IMR-90 (cell line): ENCODE measurements at regions not wholly inside any gene's neighbourhood (a gene's known extent, or its start where the extent isn't known, plus 50 kb on each side); places are given as distances from the start of the nearest gene placed in this dataset.

Experiments
- ATAC-seq: fragments of 200-7000 bp; cut with Tn5 transposase; 2 replicates; pipeline ENCODE4 v1.9.1; 2020; ENCODE audit warnings: low read depth, mild to moderate bottlenecking, moderate library complexity
- BruUV-seq: library from RNA; stranded (reverse); fragments of 400-500 nt; replicated peaks from 2 replicates; lab custom pipeline; 2021; lab: Mats Ljungman, UMichigan
- CTCF ChIA-PET: fragments of 300-600 bp; formaldehyde crosslinking; extraction: SDS; loops from one replicate; lab custom pipeline; 2021; ENCODE audit warnings: antibody characterized with exemption; lab: Yijun Ruan, JAX
- POLR2A ChIA-PET: fragments of 300-600 bp; sonication (Branson Sonifier 250); formaldehyde crosslinking; loops from one replicate; lab custom pipeline; 2022; ENCODE audit warnings: antibody characterized with exemption; ENCODE audit not compliant: unreplicated experiment; lab: Charles Lee
- DNase-seq: peaks from one replicate; pipeline ENCODE4 v3.0.0; 2013
- H2AFZ ChIP-seq: replicated peaks from 2 replicates; pipeline ENCODE3; 2013; ENCODE audit warnings: low read length, mild to moderate bottlenecking; ENCODE audit not compliant: poor library complexity
- H2AK5ac ChIP-seq: 2 replicates; pipeline ENCODE4 v1.6.1; 2013; ENCODE audit warnings: low read depth, low read length, inconsistent platforms
- H2AK9ac ChIP-seq: replicated peaks from 2 replicates; pipeline ENCODE3; 2013; ENCODE audit warnings: mild to moderate bottlenecking, low read depth, low read length, moderate library complexity; ENCODE audit not compliant: poor library complexity
- H2BK120ac ChIP-seq: 2 replicates; pipeline ENCODE4 v1.6.1; 2013; ENCODE audit warnings: low read depth, low read length, inconsistent platforms
- H2BK15ac ChIP-seq: 3 replicates; pipeline ENCODE4 v1.6.1; 2013; ENCODE audit warnings: low read depth, low read length, inconsistent platforms
- H2BK20ac ChIP-seq: 2 replicates; pipeline ENCODE4 v1.6.1; 2013; ENCODE audit warnings: low read depth, mild to moderate bottlenecking, inconsistent platforms, low read length, moderate library complexity
- H2BK5ac ChIP-seq: 2 replicates; pipeline ENCODE4 v1.6.1; 2013; ENCODE audit warnings: mild to moderate bottlenecking, low read depth, low read length, inconsistent platforms; ENCODE audit not compliant: poor library complexity, severe bottlenecking
- H3K14ac ChIP-seq: replicated peaks from 2 replicates; pipeline ENCODE4 v1.6.1; 2013; ENCODE audit warnings: low read depth, low read length, inconsistent platforms
- H3K18ac ChIP-seq: 2 replicates; pipeline ENCODE4 v1.6.1; 2013; ENCODE audit warnings: low read depth, low read length, control low read depth
- H3K23ac ChIP-seq: 2 replicates; pipeline ENCODE4 v1.6.1; 2013; ENCODE audit warnings: low read depth, low read length, inconsistent platforms
- H3K27ac ChIP-seq: 2 replicates; pipeline ENCODE4 v1.5.1; 2013; ENCODE audit warnings: mild to moderate bottlenecking, control low read depth, low read length; ENCODE audit not compliant: insufficient read depth
- H3K27me3 ChIP-seq: 2 replicates; pipeline ENCODE4 v1.6.1; 2013; ENCODE audit warnings: low read length; ENCODE audit not compliant: control insufficient read depth, insufficient read depth
- H3K36me3 ChIP-seq: 2 replicates; pipeline ENCODE4 v1.6.1; 2013; ENCODE audit warnings: low read length, mixed read lengths; ENCODE audit not compliant: control insufficient read depth, insufficient read depth
- H3K4ac ChIP-seq: 2 replicates; pipeline ENCODE4 v1.6.1; 2013; ENCODE audit warnings: low read depth, low read length, inconsistent platforms
- H3K4me1 ChIP-seq: 2 replicates; pipeline ENCODE4 v1.6.1; 2013; ENCODE audit warnings: low read length, mixed read lengths; ENCODE audit not compliant: control insufficient read depth, insufficient read depth
- H3K4me2 ChIP-seq: 2 replicates; pipeline ENCODE4 v1.6.1; 2013; ENCODE audit warnings: low read depth, mild to moderate bottlenecking, control low read depth, low read length, moderate library complexity
- H3K4me3 ChIP-seq: 2 replicates; pipeline ENCODE4 v1.5.1; 2013; ENCODE audit warnings: low read depth, mild to moderate bottlenecking, control low read depth, low read length, moderate library complexity; ENCODE audit not compliant: insufficient read depth
- H3K56ac ChIP-seq: 2 replicates; pipeline ENCODE4 v1.6.1; 2013; ENCODE audit warnings: low read length, inconsistent platforms; ENCODE audit not compliant: insufficient read depth; ENCODE audit errors: extremely low read depth
- H3K79me1 ChIP-seq, 2 experiments: 2 replicates each; pipeline ENCODE4 v1.6.1; 2013; ENCODE audit warnings: low read length in 2 of 2, inconsistent platforms in 1 of 2, low read depth in 1 of 2
- H3K9ac ChIP-seq: 2 replicates; pipeline ENCODE4 v1.6.1; 2013; ENCODE audit warnings: low read depth, low read length, control low read depth
- H3K9me1 ChIP-seq: 2 replicates; pipeline ENCODE4 v1.6.1; 2013; ENCODE audit warnings: low read length, inconsistent platforms; ENCODE audit not compliant: insufficient read depth
- H3K9me3 ChIP-seq: 2 replicates; pipeline ENCODE4 v1.6.1; 2013; ENCODE audit warnings: low read length; ENCODE audit not compliant: control insufficient read depth, insufficient read depth
- H4K20me1 ChIP-seq: 2 replicates; pipeline ENCODE4 v1.6.1; 2013; ENCODE audit warnings: low read length, inconsistent platforms; ENCODE audit not compliant: insufficient read depth
- H4K5ac ChIP-seq: 2 replicates; pipeline ENCODE4 v1.6.1; 2013; ENCODE audit warnings: mild to moderate bottlenecking, low read depth, low read length, control low read depth
- H4K8ac ChIP-seq, 2 experiments: 2 replicates each; pipeline ENCODE4 v1.6.1; 2013; ENCODE audit warnings: low read depth in 2 of 2, low read length in 2 of 2, control low read depth in 1 of 2, inconsistent platforms in 1 of 2
- H4K91ac ChIP-seq: 2 replicates; pipeline ENCODE4 v1.6.1; 2013; ENCODE audit warnings: low read depth, low read length, inconsistent platforms; ENCODE audit not compliant: insufficient read depth
- BHLHE40 ChIP-seq: fragments of 150-350 bp; IDR thresholded peaks from 2 replicates; pipeline ENCODE4 v1.6.1; 2016; ENCODE audit warnings: mild to moderate bottlenecking, low read depth, low read length
- CEBPB ChIP-seq: IDR thresholded peaks from 2 replicates; pipeline ENCODE4 v1.6.1; 2012; ENCODE audit warnings: low read depth, low read length, improper control_type of control experiment
- CHD1 ChIP-seq: IDR thresholded peaks from 2 replicates; pipeline ENCODE4 v1.6.1; 2012; ENCODE audit warnings: low read depth, low read length, improper control_type of control experiment
- CTCF ChIP-seq: conservative IDR thresholded peaks from 2 replicates; pipeline ENCODE4 v1.5.1; 2012; ENCODE audit warnings: mild to moderate bottlenecking, low read depth, low read length, improper control_type of control experiment
- ELK1 ChIP-seq: fragments of 150-350 bp; IDR thresholded peaks from 2 replicates; pipeline ENCODE4 v1.6.1; 2016; ENCODE audit warnings: low read depth, mild to moderate bottlenecking, low read length, moderate library complexity, borderline replicate concordance
- FOS ChIP-seq: fragments of 150-350 bp; IDR thresholded peaks from 2 replicates; pipeline ENCODE4 v1.6.1; 2016; ENCODE audit warnings: low read depth, low read length
- MAFK ChIP-seq: IDR thresholded peaks from 2 replicates; pipeline ENCODE4 v1.6.1; 2012; ENCODE audit warnings: low read depth, low read length, improper control_type of control experiment
- MAZ ChIP-seq: IDR thresholded peaks from 2 replicates; pipeline ENCODE4 v1.6.1; 2012; ENCODE audit warnings: low read depth, mild to moderate bottlenecking, low read length, improper control_type of control experiment, moderate library complexity, borderline replicate concordance
- MXI1 ChIP-seq: IDR thresholded peaks from 2 replicates; pipeline ENCODE4 v1.6.1; 2012; ENCODE audit warnings: low read depth, mild to moderate bottlenecking, low read length, moderate library complexity, borderline replicate concordance
- NFE2L2 ChIP-seq: fragments of 150-350 bp; IDR thresholded peaks from 2 replicates; pipeline ENCODE4 v1.6.1; 2016; ENCODE audit warnings: low read depth, mild to moderate bottlenecking, low read length
- POLR2A ChIP-seq: IDR thresholded peaks from 2 replicates; pipeline ENCODE4 v1.6.1; 2012; ENCODE audit warnings: mild to moderate bottlenecking, low read depth, low read length
- RAD21 ChIP-seq: IDR thresholded peaks from 2 replicates; pipeline ENCODE4 v1.6.1; 2012; ENCODE audit warnings: low read length, improper control_type of control experiment
- RCOR1 ChIP-seq: IDR thresholded peaks from 2 replicates; pipeline ENCODE4 v1.6.1; 2012; ENCODE audit warnings: mild to moderate bottlenecking, low read length, improper control_type of control experiment; ENCODE audit not compliant: insufficient replicate concordance
- RFX5 ChIP-seq: IDR thresholded peaks from 2 replicates; pipeline ENCODE4 v1.8.0; 2012; ENCODE audit warnings: low read depth, mild to moderate bottlenecking, low read length, moderate library complexity
- SMC3 ChIP-seq: fragments of 150-350 bp; IDR thresholded peaks from 2 replicates; pipeline ENCODE4 v1.6.1; 2016; ENCODE audit warnings: low read depth, mild to moderate bottlenecking, antibody characterized with exemption, low read length, moderate library complexity
- WGBS, 2 experiments: methylation state at CpG; one replicate each; pipeline versions ENCODE4 v1.1.5 to v1.1.7; 2013; ENCODE audit warnings: missing lambda C conversion rate in 2 of 2; ENCODE audit not compliant: insufficient read length in 1 of 2; ENCODE audit errors: extremely low coverage in 2 of 2; 5-methylcytosine and 5-hydroxymethylcytosine counted together
- dilution Hi-C: fragments of 300-500 bp; cut with HindIII; formaldehyde crosslinking; loops from one replicate; pipeline ENCODE4 v1.14.3; 2018; ENCODE audit warnings: low sequenced_read_pairs; ENCODE audit not compliant: unreplicated experiment
- in situ Hi-C: fragments of 300-500 bp; cut with MboI; formaldehyde crosslinking; loops from 3 replicates; pipeline ENCODE4 v1.14.3; 2019; ENCODE audit warnings: low sequenced_read_pairs, inconsistent platforms, mixed read lengths
- intact Hi-C: fragments of 100-400 bp; cut with micrococcal nuclease; formaldehyde crosslinking; loops from 2 replicates; pipeline ENCODE4 v1.10.0; 2022
- TF ChIP-seq, protein P1 (sequence below): fragments of 150-350 bp; IDR thresholded peaks from 2 replicates; pipeline ENCODE4 v1.6.1; 2017; ENCODE audit warnings: mild to moderate bottlenecking, antibody characterized with exemption, low read length, low read depth

- Histone ChIP-seq H3K4me1 (no peaks in the 10 kb centered on the region), H2BK5ac (no peak overlapping the region), H4K5ac (no peak overlapping the region), H3K4me3 (no peak overlapping the region), H2AK5ac (no peak overlapping the region), H4K91ac (no peak overlapping the region), H3K4ac (no peak overlapping the region), H3K9ac (no peak overlapping the region), H3K56ac (no peak overlapping the region), H2BK20ac (no peak overlapping the region), H3K27me3 (no peaks in the 10 kb centered on the region), H3K79me1 (no peaks in the 10 kb centered on the region), H3K9me3 (no peaks in the 10 kb centered on the region), H4K20me1 (no peaks in the 10 kb centered on the region), H2AFZ (no peak overlapping the region), H3K14ac (no peak overlapping the region), H3K23ac (no peak overlapping the region), H3K4me2 (no peak overlapping the region), H2AK9ac (no peak overlapping the region), H2BK120ac (no peak overlapping the region), H3K36me3 (no peaks in the 10 kb centered on the region), H4K8ac (no peak overlapping the region), H3K18ac (no peak overlapping the region), H3K9me1 (no peaks in the 10 kb centered on the region), H3K27ac (no peak overlapping the region), H2BK15ac (no peak overlapping the region)
- ATAC-seq (no peak), DNase-seq (no peak)
- in situ Hi-C loops = no loop called here
- ChIA-PET CTCF (no interaction called here), POLR2A (no interaction called here)
- BruUV-seq = no TSS peak
- intact Hi-C loops = no loop called here
- WGBS, 2 experiments = no CpG with 5 or more reads among the region's 2 CpGs
- TF ChIP-seq CHD1 = no peak
- no peak for TF ChIP-seq FOS
- TF ChIP-seq RFX5 = no peak
- TF ChIP-seq BHLHE40 = no peak
- no peak for TF ChIP-seq NFE2L2
- no peak for TF ChIP-seq MAFK
- no peak for TF ChIP-seq RCOR1
- no peak for TF ChIP-seq CTCF
- TF ChIP-seq ELK1 = no peak
- TF ChIP-seq MXI1 = no peak
- TF ChIP-seq, protein P1, sequence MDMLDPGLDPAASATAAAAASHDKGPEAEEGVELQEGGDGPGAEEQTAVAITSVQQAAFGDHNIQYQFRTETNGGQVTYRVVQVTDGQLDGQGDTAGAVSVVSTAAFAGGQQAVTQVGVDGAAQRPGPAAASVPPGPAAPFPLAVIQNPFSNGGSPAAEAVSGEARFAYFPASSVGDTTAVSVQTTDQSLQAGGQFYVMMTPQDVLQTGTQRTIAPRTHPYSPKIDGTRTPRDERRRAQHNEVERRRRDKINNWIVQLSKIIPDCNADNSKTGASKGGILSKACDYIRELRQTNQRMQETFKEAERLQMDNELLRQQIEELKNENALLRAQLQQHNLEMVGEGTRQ = no peak
- TF ChIP-seq POLR2A = no peak
- no peak for TF ChIP-seq MAZ
- TF ChIP-seq SMC3 = no peak
- no peak for TF ChIP-seq CEBPB
- TF ChIP-seq RAD21 = no peak
- dilution Hi-C loops = no loop called here
These were observed 633.3 kb downstream of the USP25 start for GRCh38 chr21:16363100-16363499.
